Activated naive CD4-positive, alpha-beta T cell treated with anti-CD3 and anti-CD28 coated beads, Interleukin-2, amount 10 ng/mL, durations not matched to agents 7 days and 5 days (primary cell): ENCODE measurements at regions not wholly inside any gene's neighbourhood (a gene's known extent, or its start where the extent isn't known, plus 50 kb on each side); places are given as distances from the start of the nearest gene placed in this dataset.

ENCODE experiments used
- CTCF ChIA-PET: fragments of 350-600 bp; sonication (Branson Sonifier 250); formaldehyde crosslinking; loops from one replicate; lab custom pipeline; 2021; ENCODE audit warnings: antibody characterized with exemption; lab: Charles Lee
- DNase-seq: peaks from one replicate; pipeline ENCODE4 v3.0.0-alpha.2; 2020
- H3K27ac Mint-ChIP-seq: one replicate; pipeline ENCODE4 v1.8.0; 2021; ENCODE audit warnings: mild to moderate bottlenecking, moderate library complexity, mixed read lengths
- H3K27me3 Mint-ChIP-seq: one replicate; pipeline ENCODE4 v1.8.0; 2021; ENCODE audit warnings: mild to moderate bottlenecking, mixed read lengths
- H3K36me3 Mint-ChIP-seq: one replicate; pipeline ENCODE4 v1.8.0; 2021; ENCODE audit warnings: mixed read lengths
- H3K4me1 Mint-ChIP-seq: one replicate; pipeline ENCODE4 v1.8.0; 2021; ENCODE audit warnings: mixed read lengths
- H3K4me3 Mint-ChIP-seq: one replicate; pipeline ENCODE4 v1.8.0; 2021; ENCODE audit warnings: mild to moderate bottlenecking, moderate library complexity, mixed read lengths
- H3K9me3 Mint-ChIP-seq: one replicate; pipeline ENCODE4 v1.8.0; 2021; ENCODE audit warnings: mixed read lengths

DNA sequence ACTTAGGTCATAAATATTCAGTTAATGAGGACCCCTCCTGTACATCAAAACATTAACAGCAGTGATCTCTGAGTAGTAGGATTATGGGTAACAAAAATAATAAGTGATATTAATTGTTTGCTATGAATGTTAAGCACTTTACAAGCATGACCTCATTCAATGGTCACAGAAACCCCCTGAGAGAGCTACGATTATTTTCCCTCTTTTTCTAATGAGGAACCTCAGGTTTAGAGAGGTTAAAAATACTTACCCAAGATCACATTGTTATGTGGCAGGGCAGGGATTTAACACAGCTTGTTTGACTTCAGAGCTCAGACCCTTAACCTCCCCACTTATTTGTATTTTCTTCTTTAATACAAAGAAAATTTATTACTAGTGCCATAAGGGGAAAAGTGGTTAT, 228.2 kb downstream of the TBL1XR1 start:
- Mint-ChIP-seq H3K27me3 (no peaks in the 10 kb centered on the region), H3K36me3 (peaks cover 1% of the 10 kb centered on the region), H3K4me1 (peaks cover 7% of the 10 kb centered on the region), H3K4me3 (no peak overlapping the region), H3K9me3 (no peaks in the 10 kb centered on the region), H3K27ac (no peak overlapping the region)
- CTCF ChIA-PET: no interaction called here
- no peak for DNase-seq

GRCh38 chr3:176968631-176969030, 228.7 kb downstream of the TBL1XR1 start:
- CTCF ChIA-PET: no interaction called here
- H3K4me3 Mint-ChIP-seq: no peak overlapping the region
- H3K27ac Mint-ChIP-seq: no peak overlapping the region
- no peaks in the 10 kb centered on the region for H3K9me3 Mint-ChIP-seq
- H3K27me3 Mint-ChIP-seq: no peaks in the 10 kb centered on the region
- peaks cover 1% of the 10 kb centered on the region for H3K36me3 Mint-ChIP-seq
- DNase-seq: no peak
- H3K4me1 Mint-ChIP-seq: peaks cover 7% of the 10 kb centered on the region

- Mint-ChIP-seq H3K4me1 (peaks cover 7% of the 10 kb centered on the region), H3K9me3 (no peaks in the 10 kb centered on the region), H3K27ac (no peak overlapping the region), H3K4me3 (no peak overlapping the region), H3K36me3 (peaks cover 1% of the 10 kb centered on the region), H3K27me3 (no peaks in the 10 kb centered on the region)
- CTCF ChIA-PET: no interaction called here
- DNase-seq: no peak
These were observed 229.8 kb downstream of the TBL1XR1 start for GRCh38 chr3:176967522-176967921.

DNA sequence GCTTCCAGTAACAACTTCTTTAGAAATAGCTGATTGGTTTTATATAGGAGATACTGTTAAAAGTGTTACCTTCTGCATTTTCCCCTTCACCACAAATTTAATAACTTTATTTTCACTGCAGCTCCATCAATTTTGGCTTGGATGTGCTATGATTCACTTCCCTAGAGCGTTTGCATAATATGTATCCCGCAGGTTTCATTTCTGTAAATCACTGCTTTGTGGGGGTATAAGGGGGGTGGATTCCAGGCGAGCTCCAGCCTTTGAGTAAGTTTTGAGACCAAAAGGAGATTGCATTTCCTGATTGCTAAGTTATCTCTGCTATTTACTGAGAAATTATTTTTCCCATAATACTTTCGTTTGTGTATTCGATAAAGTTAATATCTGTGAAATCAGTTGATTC, 232.6 kb downstream of the TBL1XR1 start:
- CTCF ChIA-PET: no interaction called here
- Mint-ChIP-seq H3K27ac (no peak overlapping the region), H3K36me3 (no peaks in the 10 kb centered on the region), H3K9me3 (no peaks in the 10 kb centered on the region), H3K4me3 (no peak overlapping the region), H3K27me3 (no peaks in the 10 kb centered on the region), H3K4me1 (no peaks in the 10 kb centered on the region)
- no peak for DNase-seq

- Mint-ChIP-seq H3K27ac (no peak overlapping the region), H3K36me3 (no peaks in the 10 kb centered on the region), H3K4me1 (no peaks in the 10 kb centered on the region), H3K9me3 (no peaks in the 10 kb centered on the region), H3K4me3 (no peak overlapping the region), H3K27me3 (no peaks in the 10 kb centered on the region)
- no peak for DNase-seq
- CTCF ChIA-PET: interaction anchor here (1.0 kb wide), 1 partner anchor 89 kb away, joined by 3 read pairs; no protein-coding TSS in a partner anchor
These were observed 235.4 kb downstream of the TBL1XR1 start for GRCh38 chr3:176961916-176962315.

DNA sequence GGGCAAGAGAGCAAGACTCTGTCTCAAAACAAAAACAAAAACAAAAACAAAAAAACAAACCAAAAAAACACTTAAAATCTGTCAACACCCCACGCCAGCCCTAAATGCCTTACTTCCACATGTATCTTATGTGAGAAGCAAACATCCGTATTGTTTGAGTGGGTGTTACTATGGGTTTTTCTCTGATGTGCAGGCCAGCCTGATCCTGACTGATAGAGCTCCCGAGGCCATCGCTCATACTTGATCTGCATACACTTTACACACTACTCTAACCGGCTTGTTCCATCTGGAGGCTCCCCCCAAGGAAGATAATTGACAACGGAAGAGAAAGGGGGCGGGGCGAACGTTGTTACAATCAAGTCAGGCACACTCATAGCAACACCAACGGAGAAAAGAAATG, 237.4 kb downstream of the TBL1XR1 start:
- no peak for DNase-seq
- CTCF ChIA-PET: no interaction called here
- H3K27me3 Mint-ChIP-seq: no peaks in the 10 kb centered on the region
- H3K36me3 Mint-ChIP-seq: no peaks in the 10 kb centered on the region
- H3K27ac Mint-ChIP-seq: no peak overlapping the region
- no peak overlapping the region for H3K4me3 Mint-ChIP-seq
- H3K9me3 Mint-ChIP-seq: no peaks in the 10 kb centered on the region
- no peaks in the 10 kb centered on the region for H3K4me1 Mint-ChIP-seq

- no peaks in the 10 kb centered on the region for H3K4me1 Mint-ChIP-seq
- H3K36me3 Mint-ChIP-seq: no peaks in the 10 kb centered on the region
- H3K27ac Mint-ChIP-seq: no peak overlapping the region
- no peak overlapping the region for H3K4me3 Mint-ChIP-seq
- CTCF ChIA-PET: no interaction called here
- H3K9me3 Mint-ChIP-seq: no peaks in the 10 kb centered on the region
- no peak for DNase-seq
- no peaks in the 10 kb centered on the region for H3K27me3 Mint-ChIP-seq
These were observed 238.7 kb downstream of the TBL1XR1 start for GRCh38 chr3:176958560-176958959.

DNA sequence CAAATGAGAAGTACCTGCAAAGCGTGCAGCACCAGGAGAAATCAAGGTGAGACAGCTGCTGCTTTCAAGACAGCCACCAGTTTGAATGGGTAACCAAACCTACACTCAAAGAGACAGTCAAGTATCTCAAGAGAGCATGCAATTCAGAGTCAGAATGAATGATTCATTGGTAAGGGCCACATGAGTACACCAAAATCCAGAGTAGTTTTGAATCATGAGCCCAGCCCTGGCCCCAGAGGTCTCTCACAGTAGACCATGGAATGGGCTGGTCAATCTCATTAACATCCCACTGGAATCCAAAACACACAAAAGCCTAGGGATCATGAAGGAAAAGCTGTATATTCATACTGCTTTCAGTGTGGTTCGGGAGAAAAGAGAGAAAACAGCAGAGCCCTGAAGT, 242.8 kb downstream of the TBL1XR1 start:
- Mint-ChIP-seq H3K9me3 (no peaks in the 10 kb centered on the region), H3K4me1 (no peaks in the 10 kb centered on the region), H3K27me3 (no peaks in the 10 kb centered on the region), H3K4me3 (no peak overlapping the region), H3K27ac (no peak overlapping the region), H3K36me3 (no peaks in the 10 kb centered on the region)
- no peak for DNase-seq
- CTCF ChIA-PET: no interaction called here

- H3K27me3 Mint-ChIP-seq: no peaks in the 10 kb centered on the region
- no peaks in the 10 kb centered on the region for H3K9me3 Mint-ChIP-seq
- H3K27ac Mint-ChIP-seq: no peak overlapping the region
- DNase-seq: no peak
- no peaks in the 10 kb centered on the region for H3K4me1 Mint-ChIP-seq
- no peaks in the 10 kb centered on the region for H3K36me3 Mint-ChIP-seq
- no peak overlapping the region for H3K4me3 Mint-ChIP-seq
- CTCF ChIA-PET: interaction anchor here (1.5 kb wide), 1 partner anchor 15 kb away, joined by 4 read pairs; no protein-coding TSS in a partner anchor
These were observed 243.9 kb downstream of the TBL1XR1 start for GRCh38 chr3:176953106-176954060.

DNA sequence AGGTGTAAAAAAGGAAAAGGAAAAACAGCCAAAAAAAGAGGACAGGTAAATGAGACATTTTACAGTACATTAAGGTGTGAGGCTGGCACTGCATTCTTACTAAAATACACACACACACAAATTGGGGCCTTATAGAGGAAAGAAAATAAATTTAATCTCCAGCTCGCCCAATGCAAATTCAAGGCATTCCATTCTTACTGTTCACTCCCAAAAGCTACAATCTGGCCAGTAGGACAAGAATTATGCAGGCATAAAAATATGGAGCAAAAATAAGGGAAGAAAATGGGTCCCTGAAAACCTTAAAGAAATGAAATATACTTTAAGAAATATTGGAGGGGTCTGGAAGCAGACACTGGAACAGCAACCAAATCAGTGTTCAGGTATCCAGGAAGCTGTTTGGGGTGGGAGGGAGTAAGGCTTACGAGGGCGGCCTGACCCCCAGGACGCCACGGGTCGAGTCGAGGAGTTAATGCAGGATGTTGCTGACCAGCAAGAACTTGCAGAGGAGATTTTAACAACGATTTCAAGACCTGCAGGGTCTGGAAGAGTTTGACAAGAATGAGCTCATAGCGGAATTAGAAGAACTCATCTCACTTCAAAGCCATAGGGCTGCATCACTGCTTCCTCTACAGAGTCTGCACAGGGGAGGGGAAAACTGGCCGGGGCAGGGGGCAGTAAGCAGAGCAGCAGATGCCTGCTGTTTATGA, 245.5 kb downstream of the TBL1XR1 start:
- Mint-ChIP-seq H3K4me3 (no peak overlapping the region), H3K27ac (no peak overlapping the region), H3K9me3 (no peaks in the 10 kb centered on the region), H3K27me3 (no peaks in the 10 kb centered on the region), H3K4me1 (no peaks in the 10 kb centered on the region), H3K36me3 (no peaks in the 10 kb centered on the region)
- CTCF ChIA-PET: interaction anchor here (0.9 to 1.5 kb wide), 2 partner anchors 13 to 79 kb away, joined by 3 to 4 read pairs; no protein-coding TSS in a partner anchor
- DNase-seq: no peak

- Mint-ChIP-seq H3K4me1 (no peaks in the 10 kb centered on the region), H3K27ac (no peak overlapping the region), H3K9me3 (no peaks in the 10 kb centered on the region), H3K27me3 (no peaks in the 10 kb centered on the region), H3K36me3 (no peaks in the 10 kb centered on the region), H3K4me3 (no peak overlapping the region)
- DNase-seq: no peak
- CTCF ChIA-PET: no interaction called here
These were observed 246.1 kb downstream of the TBL1XR1 start for GRCh38 chr3:176951144-176951543.

DNA sequence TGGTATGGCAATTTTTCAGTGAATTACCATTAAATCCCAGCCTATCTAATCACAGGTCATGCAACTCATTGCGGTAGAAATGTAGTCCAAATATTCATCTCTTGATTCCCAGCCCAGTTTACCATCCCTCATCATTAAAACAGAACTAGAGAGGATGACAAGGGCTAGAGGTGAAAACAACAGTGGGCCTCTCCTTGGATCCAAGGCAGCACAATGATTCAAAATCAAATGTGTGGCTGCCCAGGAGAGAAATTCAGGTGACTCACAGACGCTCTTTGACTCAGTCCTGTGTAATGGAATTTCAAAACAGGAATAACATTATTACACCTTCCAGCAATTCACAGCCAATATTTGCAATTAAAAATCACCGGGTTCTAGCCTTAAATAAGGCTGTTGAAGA, 246.5 kb downstream of the TBL1XR1 start:
- H3K27me3 Mint-ChIP-seq: no peaks in the 10 kb centered on the region
- CTCF ChIA-PET: no interaction called here
- DNase-seq: no peak
- no peaks in the 10 kb centered on the region for H3K4me1 Mint-ChIP-seq
- H3K9me3 Mint-ChIP-seq: no peaks in the 10 kb centered on the region
- no peak overlapping the region for H3K4me3 Mint-ChIP-seq
- H3K27ac Mint-ChIP-seq: no peak overlapping the region
- H3K36me3 Mint-ChIP-seq: no peaks in the 10 kb centered on the region

DNA sequence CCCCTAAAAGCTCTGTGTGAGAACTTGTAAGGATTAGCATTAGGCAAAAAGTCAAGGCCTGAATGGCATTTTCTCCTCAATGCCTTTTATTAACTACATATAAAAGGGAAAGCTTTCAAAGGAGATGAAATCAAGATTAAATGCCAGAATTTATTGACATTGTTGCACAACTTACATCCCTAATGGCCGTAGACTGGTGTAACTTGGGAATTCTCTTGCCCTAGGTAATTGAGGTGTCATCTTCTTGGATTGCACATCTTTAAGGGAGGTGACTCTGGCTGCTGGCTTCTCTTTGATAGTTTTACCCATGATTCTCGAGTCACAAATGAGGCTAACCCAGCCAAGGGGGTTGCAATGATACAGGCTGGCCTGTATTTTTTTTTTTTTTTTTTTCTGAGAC, 249.1 kb downstream of the TBL1XR1 start:
- no peak for DNase-seq
- no peaks in the 10 kb centered on the region for H3K4me1 Mint-ChIP-seq
- no peaks in the 10 kb centered on the region for H3K9me3 Mint-ChIP-seq
- no peaks in the 10 kb centered on the region for H3K27me3 Mint-ChIP-seq
- no peaks in the 10 kb centered on the region for H3K36me3 Mint-ChIP-seq
- H3K27ac Mint-ChIP-seq: no peak overlapping the region
- no peak overlapping the region for H3K4me3 Mint-ChIP-seq
- CTCF ChIA-PET: interaction anchor here (0.6 kb wide), 1 partner anchor 10 kb away, joined by 3 read pairs; no protein-coding TSS in a partner anchor

- Mint-ChIP-seq H3K9me3 (no peaks in the 10 kb centered on the region), H3K36me3 (no peaks in the 10 kb centered on the region), H3K4me3 (no peak overlapping the region), H3K4me1 (no peaks in the 10 kb centered on the region), H3K27me3 (no peaks in the 10 kb centered on the region), H3K27ac (no peak overlapping the region)
- no peak for DNase-seq
- CTCF ChIA-PET: no interaction called here
These were observed 251.1 kb downstream of the TBL1XR1 start for GRCh38 chr3:176946202-176946601.
